H1 (cell line): ENCODE measurements at regions not wholly inside any gene's neighbourhood (a gene's known extent, or its start where the extent isn't known, plus 50 kb on each side); places are given as distances from the start of the nearest gene placed in this dataset.

ENCODE experiments used
- CTCF ChIA-PET: fragments of 300-600 bp; sonication (Branson Sonifier 250); formaldehyde crosslinking; loops from one replicate; lab custom pipeline; 2021; ENCODE audit not compliant: partially characterized antibody; lab: Charles Lee
- POLR2A ChIA-PET: fragments of 300-600 bp; sonication (Branson Sonifier 250); formaldehyde crosslinking; loops from one replicate; lab custom pipeline; 2021; ENCODE audit warnings: inconsistent platforms; ENCODE audit not compliant: partially characterized antibody; lab: Charles Lee
- DNase-seq, 2 experiments: peaks; one replicate each; pipeline versions ENCODE4 v3.0.0 to v3.0.0-alpha.2; 2010 to 2022; ENCODE audit warnings: low spot score in 2 of 2, low read depth in 1 of 2, mixed read lengths in 1 of 2
- FAIRE-seq: peaks from 2 replicates; lab custom pipeline; 2011; peaks lifted over from hg19 to GRCh38; lab: Jason Lieb, UNC
- H2AFZ ChIP-seq: 2 replicates; pipeline ENCODE4 v1.8.1; 2012; ENCODE audit warnings: low read length, inconsistent platforms
- H2AK5ac ChIP-seq: 2 replicates; pipeline ENCODE4 v1.6.1; 2013; ENCODE audit warnings: low read depth, low read length
- H2BK120ac ChIP-seq: replicated peaks from 2 replicates; pipeline ENCODE3; 2013; ENCODE audit warnings: low read depth, low read length, inconsistent platforms
- H2BK12ac ChIP-seq: 2 replicates; pipeline ENCODE4 v1.6.1; 2013; ENCODE audit warnings: low read depth, low read length
- H2BK15ac ChIP-seq: 2 replicates; pipeline ENCODE4 v1.6.1; 2013; ENCODE audit warnings: low read length
- H2BK20ac ChIP-seq: 2 replicates; pipeline ENCODE4 v1.6.1; 2013; ENCODE audit warnings: low read length
- H2BK5ac ChIP-seq: 2 replicates; pipeline ENCODE4 v1.6.1; 2013; ENCODE audit warnings: low read depth, low read length
- H3K14ac ChIP-seq: 2 replicates; pipeline ENCODE4 v1.6.1; 2013; ENCODE audit warnings: inconsistent platforms; ENCODE audit not compliant: insufficient read length
- H3K18ac ChIP-seq: 2 replicates; pipeline ENCODE4 v1.6.1; 2013; ENCODE audit warnings: low read length; ENCODE audit errors: extremely low read depth
- H3K23ac ChIP-seq: 2 replicates; pipeline ENCODE4 v1.6.1; 2013; ENCODE audit warnings: inconsistent platforms; ENCODE audit not compliant: insufficient read length
- H3K23me2 ChIP-seq: 2 replicates; pipeline ENCODE4 v1.6.1; 2013; ENCODE audit warnings: low read depth, low read length
- H3K27ac ChIP-seq: 2 replicates; pipeline ENCODE4 v1.6.1; 2011; ENCODE audit warnings: low read depth, low read length, inconsistent platforms
- H3K27me3 ChIP-seq, 4 experiments: replicated peaks in 1 of 4; 1 replicate in 1 of 4; 2 replicates in 3 of 4; pipeline versions ENCODE4 v1.6.1 to v1.8.1; 2011 to 2013; ENCODE audit warnings: low read length in 3 of 4, mild to moderate bottlenecking in 3 of 4, inconsistent platforms in 2 of 4, mixed read lengths in 2 of 4, moderate library complexity in 1 of 4; ENCODE audit not compliant: control insufficient read depth in 3 of 4, insufficient read depth in 3 of 4; ENCODE audit errors: extremely low read depth in 1 of 4
- H3K36me3 ChIP-seq, 4 experiments: 2 replicates each; pipeline versions ENCODE4 v1.6.1 to v1.8.1; 2011 to 2013; ENCODE audit warnings: mild to moderate bottlenecking in 4 of 4, low read length in 3 of 4, moderate library complexity in 2 of 4, control low read depth in 1 of 4, inconsistent platforms in 1 of 4; ENCODE audit not compliant: insufficient read depth in 4 of 4, control insufficient read depth in 2 of 4
- H3K4ac ChIP-seq: replicated peaks from 2 replicates; pipeline ENCODE3; 2013; ENCODE audit warnings: low read length, low read depth, mixed read lengths, inconsistent platforms; ENCODE audit not compliant: insufficient read length
- H3K4me1 ChIP-seq, 4 experiments: replicated peaks in 1 of 4; 1 replicate in 1 of 4; 2 replicates in 3 of 4; pipeline versions ENCODE4 v1.6.1 to v1.8.1; 2011 to 2013; ENCODE audit warnings: low read length in 3 of 4, inconsistent platforms in 2 of 4, mixed read lengths in 1 of 4; ENCODE audit not compliant: insufficient read depth in 4 of 4, control insufficient read depth in 3 of 4
- H3K4me2 ChIP-seq, 2 experiments: 2 replicates each; pipeline versions ENCODE4 v1.6.1 to v1.8.1; 2011 to 2013; ENCODE audit warnings: low read depth in 2 of 2, low read length in 2 of 2, control low read depth in 1 of 2, inconsistent platforms in 1 of 2, mild to moderate bottlenecking in 1 of 2; ENCODE audit not compliant: insufficient read depth in 1 of 2
- H3K4me3 ChIP-seq, 4 experiments: fragments of 200-600, 300-600 bp in 1 of 4; sonication (generic), shearing (Covaris generic), sonication (Bioruptor Twin) in 1 of 4; 2 replicates each; pipeline versions ENCODE4 v1.5.1 to v1.8.1; 2011 to 2016; ENCODE audit warnings: low read length in 4 of 4, low read depth in 3 of 4, control low read depth in 2 of 4, inconsistent platforms in 2 of 4, mild to moderate bottlenecking in 2 of 4, mixed read lengths in 1 of 4, moderate library complexity in 1 of 4; ENCODE audit not compliant: insufficient read depth in 2 of 4; ENCODE audit errors: extremely low read depth in 1 of 4
- H3K56ac ChIP-seq: replicated peaks from 2 replicates; pipeline ENCODE3; 2013; ENCODE audit warnings: low read depth, mild to moderate bottlenecking, mixed read lengths, low read length, inconsistent platforms; ENCODE audit not compliant: insufficient read length
- H3K79me1 ChIP-seq: 2 replicates; pipeline ENCODE4 v1.6.1; 2013; ENCODE audit warnings: low read depth, low read length, control low read depth
- H3K79me2 ChIP-seq, 2 experiments: 2 replicates each; pipeline versions ENCODE4 v1.6.1 to v1.8.1; 2012 to 2013; ENCODE audit warnings: low read length in 2 of 2, mild to moderate bottlenecking in 2 of 2, inconsistent platforms in 1 of 2; ENCODE audit not compliant: insufficient read depth in 2 of 2, control insufficient read depth in 1 of 2
- H3K9ac ChIP-seq, 4 experiments: replicated peaks in 1 of 4; 1 replicate in 1 of 4; 2 replicates in 3 of 4; pipeline versions ENCODE4 v1.6.1 to v1.8.1; 2011 to 2013; ENCODE audit warnings: low read depth in 3 of 4, low read length in 3 of 4, control low read depth in 2 of 4, mild to moderate bottlenecking in 2 of 4, moderate library complexity in 2 of 4, inconsistent platforms in 1 of 4; ENCODE audit errors: extremely low read depth in 1 of 4
- H3K9me3 ChIP-seq, 2 experiments: 2 replicates each; pipeline versions ENCODE4 v1.6.1 to v1.8.1; 2012 to 2013; ENCODE audit warnings: mild to moderate bottlenecking in 2 of 2, moderate library complexity in 2 of 2, control low read depth in 1 of 2, inconsistent platforms in 1 of 2, low read depth in 1 of 2, low read length in 1 of 2, mixed read lengths in 1 of 2; ENCODE audit not compliant: insufficient read depth in 2 of 2
- H4K20me1 ChIP-seq, 2 experiments: replicated peaks in 1 of 2; 2 replicates each; pipeline versions ENCODE3 to v1.8.1; 2011 to 2013; ENCODE audit warnings: inconsistent platforms in 2 of 2, low read length in 2 of 2, mild to moderate bottlenecking in 1 of 2; ENCODE audit not compliant: insufficient read depth in 2 of 2, control insufficient read depth in 1 of 2
- H4K5ac ChIP-seq: 2 replicates; pipeline ENCODE4 v1.6.1; 2013; ENCODE audit warnings: low read length, low read depth, mixed read lengths, inconsistent platforms; ENCODE audit not compliant: insufficient read length
- H4K8ac ChIP-seq: 2 replicates; pipeline ENCODE4 v1.8.0; 2013; ENCODE audit warnings: mild to moderate bottlenecking, moderate library complexity, low read length, inconsistent platforms; ENCODE audit not compliant: insufficient read depth; ENCODE audit errors: extremely low read depth
- H4K91ac ChIP-seq: replicated peaks from 2 replicates; pipeline ENCODE3; 2013; ENCODE audit warnings: low read length, mixed read lengths, inconsistent platforms; ENCODE audit not compliant: insufficient read length
- CBX5 ChIP-seq: fragments of 300-800, 300-1000 bp; sonication (generic); IDR thresholded peaks from 2 replicates; pipeline ENCODE4 v1.7.1; 2016; ENCODE audit warnings: antibody characterized with exemption, low read length, low read depth
- EGR1 ChIP-seq: IDR thresholded peaks from 2 replicates; pipeline ENCODE4 v1.6.1; 2011; ENCODE audit warnings: low read depth, low read length, borderline replicate concordance
- KDM5A ChIP-seq: fragments of 200-600 bp; IDR thresholded peaks from 2 replicates; pipeline ENCODE4 v1.7.1; 2012; ENCODE audit warnings: mild to moderate bottlenecking, low read length, inconsistent platforms, mixed read lengths
- PHF8 ChIP-seq: fragments of 200-600 bp; sonication (generic); conservative IDR thresholded peaks from 2 replicates; pipeline ENCODE4 v1.7.1; 2012; ENCODE audit warnings: low read depth, mild to moderate bottlenecking, inconsistent platforms, low read length, moderate library complexity
- POLR2A ChIP-seq, 2 experiments: IDR thresholded peaks; 1 replicate in 1 of 2; 2 replicates in 1 of 2; pipeline ENCODE4 v1.6.1; 2011; ENCODE audit warnings: low read depth in 2 of 2, low read length in 2 of 2, mild to moderate bottlenecking in 2 of 2; ENCODE audit errors: control extremely low read depth in 1 of 2
- TAF7 ChIP-seq: optimal IDR thresholded peaks from 2 replicates; pipeline ENCODE3; 2011; ENCODE audit warnings: low read depth, mild to moderate bottlenecking, inconsistent platforms, low read length, moderate library complexity, borderline replicate concordance
- WGBS, 2 experiments: shearing (Covaris generic) in 1 of 2; methylation state at CpG; one replicate each; pipeline versions ENCODE4 v1.1.6 to v1.1.7; 2013 to 2015; ENCODE audit warnings: low lambda C conversion rate in 2 of 2, mixed read lengths in 2 of 2, inconsistent platforms in 1 of 2, low coverage in 1 of 2, missing lambda C conversion rate in 1 of 2; ENCODE audit not compliant: insufficient replicate concordance in 2 of 2, insufficient coverage in 1 of 2, insufficient read length in 1 of 2; ENCODE audit errors: extremely low coverage in 1 of 2, missing lambda C conversion rate in 1 of 2; 5-methylcytosine and 5-hydroxymethylcytosine counted together

DNA sequence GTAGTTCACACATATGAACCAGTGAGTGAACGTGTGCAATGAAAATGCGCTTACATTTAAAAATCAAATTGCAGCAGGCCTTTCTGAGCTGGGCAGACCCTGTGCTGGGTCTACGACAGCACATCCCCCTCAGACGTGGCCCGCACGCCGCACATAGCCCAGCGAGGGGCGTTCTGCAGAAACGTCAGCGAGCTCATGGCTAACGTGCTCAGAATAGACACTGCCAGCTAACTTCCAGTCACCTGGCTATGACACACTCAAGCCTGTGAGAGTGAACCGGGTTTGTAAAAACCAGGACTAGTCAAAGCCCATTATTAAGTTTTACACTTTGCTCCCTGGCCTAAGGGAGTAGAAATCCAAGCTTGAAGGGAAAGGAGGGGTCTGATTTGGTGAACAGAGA is 108.1 kb upstream of the INSIG1 start:
- H3K79me1 ChIP-seq: no peaks in the 10 kb centered on the region
- no peak overlapping the region for H3K23ac ChIP-seq
- H2BK5ac ChIP-seq: no peak overlapping the region
- no peak overlapping the region for H2BK12ac ChIP-seq
- H3K23me2 ChIP-seq: no peaks in the 10 kb centered on the region
- no peak overlapping the region for H2AK5ac ChIP-seq
- CTCF ChIA-PET: interaction anchor here (0.7 to 3.2 kb wide), 30 partner anchors 9 to 276 kb away, joined by 3 to 22 read pairs (median 5); no protein-coding TSS in a partner anchor
- 89% methylated on average over 13 of the region's 13 CpGs; no CpG with 5 or more reads in 1 of the 2 experiments for WGBS, 2 experiments
- FAIRE-seq (no peak), DNase-seq (no peak)
- peaks cover 25 to 31% of the 10 kb centered on the region in 2 experiments for H3K9me3 ChIP-seq
- no peak overlapping the region for H3K4me3 ChIP-seq
- peaks cover 0 to 3% (median 0%) of the 10 kb centered on the region in 4 experiments; a peak in 1 of 7 replicates for H3K27me3 ChIP-seq
- no peaks in the 10 kb centered on the region; a peak in 1 of 7 replicates for H3K4me1 ChIP-seq
- no peaks in the 10 kb centered on the region for H3K79me2 ChIP-seq
- H4K91ac ChIP-seq: no peak overlapping the region
- H3K56ac ChIP-seq: no peak overlapping the region
- H4K8ac ChIP-seq: no peak overlapping the region
- H3K18ac ChIP-seq: no peak overlapping the region
- no peak overlapping the region for H3K9ac ChIP-seq
- H3K27ac ChIP-seq: no peak overlapping the region
- H2AFZ ChIP-seq: no peak overlapping the region
- H3K36me3 ChIP-seq: no peaks in the 10 kb centered on the region
- no peak overlapping the region for H3K14ac ChIP-seq
- no peak overlapping the region for H2BK120ac ChIP-seq
- H4K20me1 ChIP-seq: no peaks in the 10 kb centered on the region
- H2BK15ac ChIP-seq: 0 out of 2 replicates have a peak overlapping the region, but pooled peaks have one; percentile 16
- H3K4me2 ChIP-seq: no peak overlapping the region
- POLR2A ChIA-PET: no interaction called here
- H2BK20ac ChIP-seq: no peak overlapping the region
- TF ChIP-seq EGR1: no peak
- no peak for TF ChIP-seq CBX5
- no peak for TF ChIP-seq POLR2A (IDR thresholded peaks at IDR 0.05; ENCODE audit: control extremely low read depth in 1 of 2, low read depth in 2 of 2, low read length in 2 of 2)
- no peak for TF ChIP-seq PHF8
- no peak for TF ChIP-seq TAF7
- TF ChIP-seq KDM5A: no peak
- no peak overlapping the region for H4K5ac ChIP-seq
- H3K4ac ChIP-seq: no peak overlapping the region
